Left kidney (tissue), 1 donor: ENCODE measurements at regions not wholly inside any gene's neighbourhood (a gene's known extent, or its start where the extent isn't known, plus 50 kb on each side); places are given as distances from the start of the nearest gene placed in this dataset.

Experiments
- DNase-seq: peaks from one replicate; pipeline ENCODE4 v3.0.0-alpha.2; 2013

GRCh38 chr16:73526011-73526804, 478.3 kb upstream of the ZFHX3 start:
- DNase-seq: no peak

DNA sequence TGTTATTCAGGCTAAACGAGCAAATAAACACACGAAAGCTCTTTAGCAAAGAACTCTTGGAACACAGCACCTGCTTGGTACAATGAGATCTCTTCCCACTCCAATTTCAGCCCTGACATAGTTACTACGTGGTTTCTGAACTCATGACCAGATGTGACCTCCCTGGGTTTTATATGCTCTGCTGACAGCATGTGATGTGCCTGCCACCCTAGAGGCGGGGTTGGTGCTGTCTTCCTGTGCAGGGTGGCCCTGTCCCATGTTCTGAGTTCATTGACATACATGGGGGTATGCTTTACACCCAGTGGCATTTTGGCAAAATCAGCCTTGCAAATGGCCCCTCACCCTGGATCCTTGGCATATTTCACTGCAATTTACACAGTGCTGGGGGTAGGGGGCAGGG, 475.3 kb upstream of the ZFHX3 start:
- DNase-seq: no peak

- no peak for DNase-seq
Observed at GRCh38 chr16:73521499-73521898, 473.6 kb upstream of the ZFHX3 start.

DNA sequence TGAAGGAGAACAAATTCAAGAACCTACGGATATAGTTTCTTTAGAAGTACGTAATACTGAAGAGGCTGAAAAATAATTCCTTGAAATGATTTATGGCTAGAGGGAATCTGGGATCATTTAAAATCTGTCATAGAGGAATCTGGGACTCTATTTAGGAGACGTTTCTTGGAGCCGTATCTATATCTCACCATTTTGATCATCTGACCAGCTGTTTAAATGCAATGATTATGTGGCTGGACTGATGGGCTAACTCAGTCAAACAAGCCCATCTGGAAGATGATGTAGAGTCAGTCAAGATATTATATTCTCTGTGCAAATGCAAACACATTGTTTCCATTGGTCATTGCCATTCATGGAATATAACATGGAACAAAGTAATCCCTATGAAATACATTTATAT, 467.7 kb upstream of the ZFHX3 start:
- no peak for DNase-seq

DNA sequence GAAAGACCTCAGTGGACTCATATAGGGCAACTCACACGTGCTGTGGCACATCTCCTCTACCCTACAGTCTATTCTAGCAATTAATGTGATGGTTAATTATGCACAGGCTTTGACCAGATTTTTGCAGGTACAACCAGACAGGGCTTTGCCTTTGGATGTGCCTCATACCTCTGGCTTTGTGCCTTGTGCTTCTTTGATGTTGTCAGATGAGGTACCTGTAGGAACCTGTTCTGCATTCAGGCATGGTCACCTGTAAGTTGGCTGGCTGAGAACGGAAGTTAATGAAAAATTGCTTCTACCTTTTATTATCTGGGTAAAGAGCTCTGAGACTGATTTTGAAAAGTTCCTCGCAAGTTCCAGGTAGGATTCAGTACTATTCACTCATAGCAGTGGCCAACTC, 462.9 kb upstream of the ZFHX3 start:
- DNase-seq: no peak

DNA sequence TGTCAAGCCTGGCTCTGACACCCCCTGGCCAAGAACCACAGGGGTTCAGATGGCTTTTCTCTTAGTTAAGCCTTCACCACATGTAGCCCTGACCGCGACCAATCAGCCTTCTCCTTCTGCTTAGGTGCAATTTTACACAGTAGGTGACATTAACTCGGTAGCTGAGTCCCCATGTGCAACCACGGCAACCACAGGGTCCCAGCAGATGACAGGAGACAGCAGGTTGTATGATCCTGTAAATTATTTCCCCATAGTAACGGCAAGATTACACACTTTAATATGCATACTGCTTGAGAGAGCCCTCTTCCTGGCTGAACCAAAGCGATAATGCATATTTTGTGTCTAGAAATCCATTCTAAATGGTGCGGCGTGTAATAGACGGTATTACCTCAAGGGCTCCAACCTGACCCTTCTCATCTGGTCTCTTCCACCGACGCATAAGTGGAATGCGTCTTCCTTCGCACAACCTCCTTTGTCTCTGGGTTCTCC, 458.7 kb upstream of the ZFHX3 start:
- no peak for DNase-seq

DNA sequence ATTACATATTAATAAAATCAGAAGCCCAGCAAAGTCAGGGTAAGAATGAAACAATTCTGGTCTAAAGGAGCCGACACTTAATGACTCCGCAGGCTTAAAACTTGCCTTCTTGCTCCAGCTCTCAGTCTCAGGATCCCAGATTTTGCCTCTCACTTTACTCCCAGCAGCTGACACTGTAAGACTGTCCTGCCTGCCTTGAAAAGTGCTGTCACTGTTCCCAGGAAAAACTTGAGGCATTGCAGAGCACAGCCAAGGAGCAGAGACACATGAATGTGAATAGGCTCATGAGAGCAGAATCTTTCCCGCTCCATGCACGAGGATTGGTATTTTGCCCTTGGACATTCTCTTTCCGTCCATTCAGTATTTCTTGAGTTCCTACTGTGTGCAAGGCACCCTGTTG, 457.6 kb upstream of the ZFHX3 start:
- no peak for DNase-seq

GRCh38 chr16:73504591-73505575, 457.0 kb upstream of the ZFHX3 start:
- no peak for DNase-seq

- no peak for DNase-seq
Observed at GRCh38 chr16:73503093-73503492, 455.2 kb upstream of the ZFHX3 start.

GRCh38 chr16:73499276-73499675, 451.3 kb upstream of the ZFHX3 start:
- no peak for DNase-seq

GRCh38 chr16:73485880-73486279, 438.0 kb upstream of the ZFHX3 start:
- DNase-seq: no peak

- no peak for DNase-seq
Observed at GRCh38 chr16:73483934-73484711, 436.2 kb upstream of the ZFHX3 start.

DNA sequence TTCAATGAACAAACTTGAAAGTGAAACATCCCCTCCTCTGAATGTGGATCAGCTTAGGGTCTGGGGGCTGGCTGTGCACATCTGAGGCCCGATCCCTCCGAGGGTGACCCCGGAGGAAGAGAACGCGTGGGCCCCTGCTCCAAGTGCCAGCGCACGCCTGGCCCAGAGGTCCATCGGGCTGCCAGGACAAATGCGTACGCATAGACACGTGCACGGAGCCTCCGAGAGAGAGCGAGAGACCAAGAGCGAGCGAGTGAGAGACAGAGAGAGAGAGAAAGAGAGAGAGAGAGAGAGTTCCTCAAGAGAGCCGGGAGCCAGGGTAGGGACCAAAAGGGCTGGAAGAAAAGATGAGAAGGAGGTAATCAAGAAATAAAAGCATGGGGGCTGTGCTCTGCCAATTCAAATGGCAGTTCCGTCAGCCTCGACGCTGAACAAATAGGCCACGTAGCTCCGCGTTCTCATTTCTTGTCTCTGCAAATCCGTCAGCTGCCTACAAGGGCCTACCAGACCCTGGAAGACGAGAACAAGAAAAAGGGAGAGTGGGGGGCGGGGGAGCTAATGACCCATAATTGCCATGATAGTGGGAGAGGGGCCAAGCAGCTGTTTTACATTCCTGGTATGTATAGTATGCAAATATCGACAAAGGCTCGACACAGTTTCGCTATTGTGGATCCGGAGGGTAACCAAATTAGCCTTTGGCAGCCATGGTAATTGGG, 435.3 kb upstream of the ZFHX3 start:
- DNase-seq: no peak

DNA sequence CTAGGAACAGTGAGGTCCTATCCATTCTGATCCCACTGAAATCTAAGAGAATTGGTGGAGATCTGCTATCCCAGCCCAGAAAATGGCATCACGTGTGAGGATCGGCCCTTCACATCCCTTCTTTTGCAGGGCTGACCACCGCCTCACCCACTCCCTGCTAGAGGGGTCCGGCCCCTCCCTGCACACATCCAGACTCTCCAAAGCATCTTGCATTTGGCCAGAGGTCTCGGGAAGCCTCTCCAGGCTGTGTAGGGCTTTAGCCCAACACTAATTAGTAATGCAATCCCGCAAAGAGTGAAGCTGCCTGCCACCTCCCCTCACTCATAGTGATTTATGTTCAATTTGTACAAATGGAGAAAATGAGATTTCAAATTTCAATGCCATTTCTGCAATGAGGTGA, 434.4 kb upstream of the ZFHX3 start:
- DNase-seq: no peak

DNA sequence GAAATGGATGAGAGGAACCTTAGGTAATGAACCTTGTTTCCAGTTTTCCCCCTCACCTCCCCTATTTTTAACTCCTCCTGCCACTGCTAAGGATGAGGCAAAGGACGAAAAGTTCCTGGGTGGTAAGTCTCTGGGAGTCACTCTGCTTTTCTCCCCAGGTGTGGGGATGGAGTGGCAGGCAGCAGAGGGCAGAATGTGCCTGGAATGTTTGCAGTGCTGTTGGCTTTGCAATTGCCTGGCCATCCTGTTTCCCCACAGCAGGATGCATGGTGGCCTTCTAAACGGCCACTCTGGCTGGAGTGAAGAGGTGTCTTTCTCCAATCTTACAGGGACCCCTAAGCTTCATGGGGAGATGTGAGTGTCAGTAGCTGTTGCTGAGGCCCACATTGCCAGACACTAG, 432.5 kb upstream of the ZFHX3 start:
- DNase-seq: no peak

- DNase-seq: no peak
Observed at GRCh38 chr16:73473713-73474112, 425.8 kb upstream of the ZFHX3 start.

DNA sequence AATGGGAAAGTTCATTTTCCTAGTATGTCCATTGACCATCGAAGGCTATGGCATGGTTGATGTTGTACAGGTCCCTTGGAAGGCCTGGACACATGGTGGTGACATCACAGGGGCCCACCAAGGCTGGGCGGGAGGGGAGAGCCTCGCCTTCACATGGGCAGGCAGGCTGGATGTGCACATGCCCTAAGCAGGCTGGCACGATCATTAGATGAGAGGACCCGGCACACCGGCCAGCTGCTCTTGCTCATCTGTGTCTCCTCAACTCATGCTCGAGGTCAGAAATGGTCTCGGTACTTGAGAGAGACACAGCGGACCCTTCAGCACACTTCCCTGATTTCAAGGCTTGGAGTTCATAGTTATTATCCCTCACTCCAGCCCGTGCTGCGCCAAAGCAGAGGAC, 416.9 kb upstream of the ZFHX3 start:
- no peak for DNase-seq

DNA sequence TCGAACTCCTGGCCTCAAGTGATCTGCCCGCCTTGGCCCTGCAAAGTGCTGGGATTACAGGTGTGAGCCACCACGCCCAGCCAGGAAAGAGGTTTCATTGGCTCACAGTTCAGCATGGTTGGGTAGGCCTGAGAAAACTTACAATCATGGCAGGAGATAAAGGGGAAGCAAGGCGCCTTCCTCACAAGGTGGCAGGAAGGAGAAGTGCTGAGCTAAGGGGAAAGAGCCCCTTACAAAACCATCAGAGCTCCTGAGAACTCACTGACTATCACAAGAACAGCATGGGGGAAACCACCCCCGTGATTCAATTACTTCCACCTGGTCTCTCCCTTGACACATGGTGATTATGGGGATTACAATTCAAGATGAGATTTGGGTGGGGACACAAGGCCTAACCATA, 411.7 kb upstream of the ZFHX3 start:
- no peak for DNase-seq

GRCh38 chr16:73457851-73458250, 409.9 kb upstream of the ZFHX3 start:
- DNase-seq: no peak

DNA sequence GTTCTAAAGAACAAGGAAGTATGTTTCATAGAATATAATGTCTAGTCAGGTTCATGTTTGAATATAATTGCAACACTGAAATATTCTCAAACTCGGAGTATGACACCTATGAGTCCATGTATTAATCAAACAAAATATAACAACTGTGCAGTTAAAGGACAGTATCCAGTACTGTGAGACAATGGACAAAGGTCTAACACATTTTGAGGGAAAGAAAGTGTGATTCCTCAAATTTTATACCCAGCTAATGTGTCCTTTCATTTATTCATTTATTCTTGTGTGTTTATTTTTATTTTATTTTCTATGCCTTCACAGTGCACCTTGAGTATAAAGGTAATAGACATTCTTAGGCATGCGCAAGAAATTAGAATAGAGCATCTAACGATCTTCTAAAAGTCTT, 401.0 kb upstream of the ZFHX3 start:
- no peak for DNase-seq

GRCh38 chr16:73447846-73448245, 399.9 kb upstream of the ZFHX3 start:
- no peak for DNase-seq

GRCh38 chr16:73434621-73435020, 386.7 kb upstream of the ZFHX3 start:
- DNase-seq: no peak
